HEK293 (cell line): ENCODE measurements at regions not wholly inside any gene's neighbourhood (a gene's known extent, or its start where the extent isn't known, plus 50 kb on each side); places are given as distances from the start of the nearest gene placed in this dataset.

Experiments
- CTCF ChIA-PET: fragments of 350-600 bp; formaldehyde crosslinking; extraction: SDS; loops from one replicate; lab custom pipeline; 2021; ENCODE audit warnings: antibody characterized with exemption; lab: Yijun Ruan, JAX
- POLR2A ChIA-PET: fragments of 300-600 bp; formaldehyde crosslinking; extraction: SDS; loops from one replicate; lab custom pipeline; 2020; ENCODE audit warnings: antibody characterized with exemption, inconsistent platforms; lab: Yijun Ruan, JAX
- H3K27ac ChIP-seq: fragments of 200-500 bp; sonication (Bioruptor generic); 2 replicates; pipeline ENCODE4 v1.5.1; 2014; ENCODE audit warnings: low read depth, low read length, control low read depth, inconsistent platforms; ENCODE audit errors: extremely low read depth
- H3K36me3 ChIP-seq, 2 experiments: fragments of 200-500 bp in 1 of 2; sonication (Bioruptor generic) in 1 of 2; 1 replicate in 1 of 2; 2 replicates in 1 of 2; pipeline ENCODE4 v1.5.1; 2014 to 2017; ENCODE audit warnings: inconsistent platforms in 2 of 2, low read length in 2 of 2; ENCODE audit not compliant: control insufficient read depth in 2 of 2, insufficient read depth in 1 of 2
- H3K4me1 ChIP-seq: fragments of 200-500 bp; sonication (Bioruptor generic); 2 replicates; pipeline ENCODE4 v1.5.1; 2014; ENCODE audit warnings: mild to moderate bottlenecking, low read length, inconsistent platforms; ENCODE audit not compliant: control insufficient read depth, insufficient read depth
- H3K4me3 ChIP-seq: 2 replicates; pipeline ENCODE4 v1.5.1; 2011; ENCODE audit warnings: low read depth, mild to moderate bottlenecking, control low read depth, low read length, moderate library complexity
- H3K9me3 ChIP-seq: fragments of 200-500 bp; sonication (Bioruptor generic); 2 replicates; pipeline ENCODE4 v1.5.1; 2014; ENCODE audit warnings: low read depth, low read length, inconsistent platforms; ENCODE audit not compliant: control insufficient read depth, insufficient read depth
- GLI2 ChIP-seq: fragments of 450-650 bp; formaldehyde crosslinking; IDR thresholded peaks from 2 replicates; pipeline ENCODE4; 2017; ENCODE audit warnings: missing biosample characterization, missing genetic modification characterization, low read depth, borderline replicate concordance
- GLIS1 ChIP-seq: fragments of 450-650 bp; formaldehyde crosslinking; IDR thresholded peaks from 2 replicates; pipeline ENCODE4 v1.5.1; 2016; ENCODE audit warnings: missing biosample characterization, missing genetic modification characterization
- GLIS2 ChIP-seq: fragments of 450-650 bp; formaldehyde crosslinking; IDR thresholded peaks from 2 replicates; pipeline ENCODE4 v1.5.1; 2016; ENCODE audit warnings: missing biosample characterization, missing genetic modification characterization
- INSM2 ChIP-seq: fragments of 450-650 bp; formaldehyde crosslinking; IDR thresholded peaks from 2 replicates; pipeline ENCODE4 v1.5.1; 2016; ENCODE audit warnings: missing biosample characterization, missing genetic modification characterization
- RBAK ChIP-seq: fragments of 450-650 bp; formaldehyde crosslinking; IDR thresholded peaks from 2 replicates; pipeline ENCODE4 v1.5.1; 2016; ENCODE audit warnings: missing biosample characterization, missing genetic modification characterization
- SP2 ChIP-seq: fragments of 450-650 bp; formaldehyde crosslinking; IDR thresholded peaks from 2 replicates; pipeline ENCODE4 v1.5.1; 2016; ENCODE audit warnings: missing biosample characterization, missing genetic modification characterization
- TCF7L2 ChIP-seq: IDR thresholded peaks from 2 replicates; pipeline ENCODE4 v1.6.1; 2011; ENCODE audit warnings: low read depth, mild to moderate bottlenecking, inconsistent platforms, low read length, moderate library complexity, borderline replicate concordance
- WT1 ChIP-seq: fragments of 450-650 bp; formaldehyde crosslinking; IDR thresholded peaks from 2 replicates; pipeline ENCODE4 v1.5.1; 2016; ENCODE audit warnings: missing biosample characterization, missing genetic modification characterization
- ZEB2 ChIP-seq: fragments of 450-650 bp; formaldehyde crosslinking; IDR thresholded peaks from 2 replicates; pipeline ENCODE4 v1.5.1; 2016; ENCODE audit warnings: missing biosample characterization, missing genetic modification characterization
- ZNF10 ChIP-seq: fragments of 450-650 bp; formaldehyde crosslinking; IDR thresholded peaks from 2 replicates; pipeline ENCODE4 v1.5.1; 2017; ENCODE audit warnings: missing biosample characterization, missing genetic modification characterization
- ZNF133 ChIP-seq: fragments of 450-650 bp; formaldehyde crosslinking; IDR thresholded peaks from 2 replicates; pipeline ENCODE4 v1.5.1; 2016; ENCODE audit warnings: missing biosample characterization, missing genetic modification characterization
- ZNF140 ChIP-seq: fragments of 450-650 bp; formaldehyde crosslinking; IDR thresholded peaks from 2 replicates; pipeline ENCODE4 v1.5.1; 2016; ENCODE audit warnings: missing biosample characterization, missing genetic modification characterization
- ZNF146 ChIP-seq: fragments of 450-650 bp; formaldehyde crosslinking; IDR thresholded peaks from 2 replicates; pipeline ENCODE4 v1.5.1; 2016; ENCODE audit warnings: missing biosample characterization, missing genetic modification characterization
- ZNF26 ChIP-seq: fragments of 450-650 bp; formaldehyde crosslinking; IDR thresholded peaks from 2 replicates; pipeline ENCODE4 v1.5.1; 2016; ENCODE audit warnings: missing biosample characterization, missing genetic modification characterization
- ZNF266 ChIP-seq: fragments of 450-650 bp; formaldehyde crosslinking; IDR thresholded peaks from 2 replicates; pipeline ENCODE4 v1.5.1; 2016; ENCODE audit warnings: missing biosample characterization, missing genetic modification characterization, low read depth
- ZNF335 ChIP-seq: fragments of 450-650 bp; formaldehyde crosslinking; conservative IDR thresholded peaks from 2 replicates; pipeline ENCODE4 v1.5.1; 2016; ENCODE audit warnings: missing biosample characterization, missing genetic modification characterization
- ZNF37A ChIP-seq: fragments of 450-650 bp; IDR thresholded peaks from 2 replicates; pipeline ENCODE4 v1.5.1; 2018; ENCODE audit warnings: missing biosample characterization, missing genetic modification characterization
- ZNF510 ChIP-seq: fragments of 450-650 bp; formaldehyde crosslinking; IDR thresholded peaks from 2 replicates; pipeline ENCODE4 v1.5.1; 2018; ENCODE audit warnings: mild to moderate bottlenecking, missing genetic modification characterization, missing biosample characterization; ENCODE audit not compliant: insufficient replicate concordance
- ZNF585B ChIP-seq: fragments of 450-650 bp; formaldehyde crosslinking; IDR thresholded peaks from 2 replicates; pipeline ENCODE4 v1.5.1; 2016; ENCODE audit warnings: missing biosample characterization, missing genetic modification characterization
- ZNF596 ChIP-seq: fragments of 450-650 bp; IDR thresholded peaks from 2 replicates; pipeline ENCODE4 v1.5.0; 2018; ENCODE audit warnings: missing biosample characterization, mild to moderate bottlenecking, missing genetic modification characterization, moderate library complexity
- ZNF624 ChIP-seq: fragments of 450-650 bp; formaldehyde crosslinking; IDR thresholded peaks from 2 replicates; pipeline ENCODE4 v1.5.1; 2017; ENCODE audit warnings: missing biosample characterization, missing genetic modification characterization
- ZNF626 ChIP-seq: fragments of 450-650 bp; sonication (Bioruptor Pico); formaldehyde crosslinking; IDR thresholded peaks from 2 replicates; pipeline ENCODE4 v1.5.1; 2018; ENCODE audit warnings: missing biosample characterization, missing genetic modification characterization, inconsistent platforms
- ZNF768 ChIP-seq: fragments of 450-650 bp; formaldehyde crosslinking; IDR thresholded peaks from 2 replicates; pipeline ENCODE4 v1.5.1; 2018; ENCODE audit warnings: missing biosample characterization, mild to moderate bottlenecking, missing genetic modification characterization
- TF ChIP-seq, protein P1 (sequence below): fragments of 450-650 bp; formaldehyde crosslinking; IDR thresholded peaks from 2 replicates; pipeline ENCODE4 v1.5.1; 2016; ENCODE audit warnings: missing biosample characterization, missing genetic modification characterization
- TF ChIP-seq, protein P2 (sequence below): fragments of 450-650 bp; formaldehyde crosslinking; IDR thresholded peaks from 2 replicates; pipeline ENCODE4 v1.5.1; 2016; ENCODE audit warnings: missing biosample characterization, missing genetic modification characterization, low read depth
- TF ChIP-seq, protein P3 (sequence below): fragments of 450-650 bp; formaldehyde crosslinking; IDR thresholded peaks from 2 replicates; pipeline ENCODE4 v1.5.1; 2017; ENCODE audit warnings: missing biosample characterization, missing genetic modification characterization

DNA sequence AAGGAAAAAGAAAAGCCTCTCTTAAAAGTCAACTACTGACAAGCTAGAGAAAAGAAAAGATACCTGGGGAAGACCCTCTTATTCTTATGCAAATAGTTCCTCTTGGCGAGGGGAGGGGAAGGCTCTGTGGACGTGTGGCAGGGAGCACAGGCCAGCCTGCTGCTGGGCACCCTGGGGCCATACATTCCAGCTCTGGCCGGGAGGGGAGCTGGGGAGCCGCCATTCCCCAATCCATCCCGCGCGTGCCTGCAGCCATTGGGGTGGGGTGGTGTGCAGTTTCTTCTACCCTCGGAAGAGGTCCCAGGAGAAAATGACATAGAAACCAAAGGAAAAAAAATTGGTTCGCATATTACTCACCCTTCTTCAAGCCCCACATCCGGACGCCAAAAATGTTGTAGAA lies 1496.4 kb downstream of the RPA4 start:
- H3K27ac ChIP-seq, result no peak overlapping the region
- ChIA-PET POLR2A (no interaction called here), CTCF (no interaction called here)
- H3K36me3 ChIP-seq, result no peaks in the 10 kb centered on the region
- no peaks in the 10 kb centered on the region for H3K4me1 ChIP-seq
- no peaks in the 10 kb centered on the region for H3K9me3 ChIP-seq
- no peak for TF ChIP-seq GLIS1 (tag by site-specific recombination)
- no peak for TF ChIP-seq SP2 (tag by site-specific recombination)
- no peak for TF ChIP-seq WT1 (tag by site-specific recombination)
- TF ChIP-seq ZEB2 (tag by site-specific recombination), result no peak
- TF ChIP-seq ZNF768 (tag by site-specific recombination), result no peak
- no peak overlapping the region for H3K4me3 ChIP-seq

DNA sequence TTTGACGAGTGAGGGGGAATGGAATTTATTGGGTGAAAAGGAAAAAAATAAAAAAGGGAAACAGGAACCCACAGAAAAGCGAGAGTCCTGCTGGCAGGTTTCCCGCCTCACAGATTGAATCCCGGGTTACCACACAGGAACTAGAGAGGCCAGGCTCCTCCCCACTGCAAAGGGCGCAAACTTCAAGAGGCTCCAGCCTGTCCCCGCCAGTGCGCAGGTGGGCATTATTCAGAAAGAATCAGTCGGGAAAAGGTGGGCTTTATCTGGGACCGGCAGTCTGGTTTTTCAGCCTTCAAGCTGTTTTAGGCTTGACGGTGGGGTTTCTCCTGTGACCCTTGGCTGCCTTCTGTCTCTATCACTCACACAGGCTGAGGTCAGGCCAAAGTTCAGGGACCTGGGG lies 1496.8 kb downstream of the RPA4 start:
- H3K9me3 ChIP-seq, result no peaks in the 10 kb centered on the region
- H3K27ac ChIP-seq, result no peak overlapping the region
- no peaks in the 10 kb centered on the region for H3K4me1 ChIP-seq
- no peaks in the 10 kb centered on the region for H3K36me3 ChIP-seq
- TF ChIP-seq ZNF140 (tag by site-specific recombination) (no peak), ZNF626 (tag by site-specific recombination) (no peak), GLIS2 (no peak), ZNF335 (tag by site-specific recombination) (no peak)
- TF ChIP-seq, all 188 proteins: peak for 0
- ChIA-PET POLR2A (no interaction called here), CTCF (no interaction called here)
- H3K4me3 ChIP-seq, result no peak overlapping the region

DNA sequence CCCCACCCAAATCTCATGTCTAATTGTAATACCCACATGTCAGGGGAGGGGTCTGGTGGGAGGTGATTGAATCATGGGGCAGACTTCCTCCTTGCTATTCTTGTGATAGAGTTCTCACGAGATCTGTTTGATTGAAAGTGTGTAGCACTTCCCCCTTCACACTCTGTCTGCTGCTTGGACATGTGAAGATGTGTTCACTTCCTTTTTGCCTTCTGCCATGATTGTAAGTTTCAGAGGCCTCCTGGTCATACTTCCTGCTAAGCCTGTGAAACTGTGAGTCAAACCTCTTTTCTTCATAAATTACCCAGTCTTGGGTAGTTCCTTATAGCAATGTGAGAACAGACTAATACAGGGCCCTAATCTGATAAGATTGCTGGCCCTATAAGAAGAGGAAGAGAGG lies 1514.8 kb downstream of the RPA4 start:
- H3K36me3 ChIP-seq, result no peaks in the 10 kb centered on the region
- H3K27ac ChIP-seq, result no peak overlapping the region
- no peak for TF ChIP-seq ZNF146
- TF ChIP-seq ZNF37A (tag by site-specific recombination), result no peak
- TF ChIP-seq, protein P1, sequence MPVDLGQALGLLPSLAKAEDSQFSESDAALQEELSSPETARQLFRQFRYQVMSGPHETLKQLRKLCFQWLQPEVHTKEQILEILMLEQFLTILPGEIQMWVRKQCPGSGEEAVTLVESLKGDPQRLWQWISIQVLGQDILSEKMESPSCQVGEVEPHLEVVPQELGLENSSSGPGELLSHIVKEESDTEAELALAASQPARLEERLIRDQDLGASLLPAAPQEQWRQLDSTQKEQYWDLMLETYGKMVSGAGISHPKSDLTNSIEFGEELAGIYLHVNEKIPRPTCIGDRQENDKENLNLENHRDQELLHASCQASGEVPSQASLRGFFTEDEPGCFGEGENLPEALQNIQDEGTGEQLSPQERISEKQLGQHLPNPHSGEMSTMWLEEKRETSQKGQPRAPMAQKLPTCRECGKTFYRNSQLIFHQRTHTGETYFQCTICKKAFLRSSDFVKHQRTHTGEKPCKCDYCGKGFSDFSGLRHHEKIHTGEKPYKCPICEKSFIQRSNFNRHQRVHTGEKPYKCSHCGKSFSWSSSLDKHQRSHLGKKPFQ, result no peak
- TF ChIP-seq ZNF585B (tag by site-specific recombination), result no peak
- no peak for TF ChIP-seq ZNF596 (tag by site-specific recombination)
- no peak for TF ChIP-seq ZNF510 (tag by site-specific recombination)
- TF ChIP-seq, protein P2, sequence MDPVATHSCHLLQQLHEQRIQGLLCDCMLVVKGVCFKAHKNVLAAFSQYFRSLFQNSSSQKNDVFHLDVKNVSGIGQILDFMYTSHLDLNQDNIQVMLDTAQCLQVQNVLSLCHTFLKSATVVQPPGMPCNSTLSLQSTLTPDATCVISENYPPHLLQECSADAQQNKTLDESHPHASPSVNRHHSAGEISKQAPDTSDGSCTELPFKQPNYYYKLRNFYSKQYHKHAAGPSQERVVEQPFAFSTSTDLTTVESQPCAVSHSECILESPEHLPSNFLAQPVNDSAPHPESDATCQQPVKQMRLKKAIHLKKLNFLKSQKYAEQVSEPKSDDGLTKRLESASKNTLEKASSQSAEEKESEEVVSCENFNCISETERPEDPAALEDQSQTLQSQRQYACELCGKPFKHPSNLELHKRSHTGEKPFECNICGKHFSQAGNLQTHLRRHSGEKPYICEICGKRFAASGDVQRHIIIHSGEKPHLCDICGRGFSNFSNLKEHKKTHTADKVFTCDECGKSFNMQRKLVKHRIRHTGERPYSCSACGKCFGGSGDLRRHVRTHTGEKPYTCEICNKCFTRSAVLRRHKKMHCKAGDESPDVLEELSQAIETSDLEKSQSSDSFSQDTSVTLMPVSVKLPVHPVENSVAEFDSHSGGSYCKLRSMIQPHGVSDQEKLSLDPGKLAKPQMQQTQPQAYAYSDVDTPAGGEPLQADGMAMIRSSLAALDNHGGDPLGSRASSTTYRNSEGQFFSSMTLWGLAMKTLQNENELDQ (tag by site-specific recombination), result no peak
- TF ChIP-seq, protein P3, sequence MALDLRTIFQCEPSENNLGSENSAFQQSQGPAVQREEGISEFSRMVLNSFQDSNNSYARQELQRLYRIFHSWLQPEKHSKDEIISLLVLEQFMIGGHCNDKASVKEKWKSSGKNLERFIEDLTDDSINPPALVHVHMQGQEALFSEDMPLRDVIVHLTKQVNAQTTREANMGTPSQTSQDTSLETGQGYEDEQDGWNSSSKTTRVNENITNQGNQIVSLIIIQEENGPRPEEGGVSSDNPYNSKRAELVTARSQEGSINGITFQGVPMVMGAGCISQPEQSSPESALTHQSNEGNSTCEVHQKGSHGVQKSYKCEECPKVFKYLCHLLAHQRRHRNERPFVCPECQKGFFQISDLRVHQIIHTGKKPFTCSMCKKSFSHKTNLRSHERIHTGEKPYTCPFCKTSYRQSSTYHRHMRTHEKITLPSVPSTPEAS, result no peak
- TF ChIP-seq ZNF133 (tag by site-specific recombination), result no peak
- no peak for TF ChIP-seq INSM2 (tag by site-specific recombination)
- no peak for TF ChIP-seq ZNF335 (tag by site-specific recombination)
- TF ChIP-seq ZNF10 (tag by site-specific recombination), result no peak
- no peak for TF ChIP-seq ZNF266
- no peak for TF ChIP-seq GLI2
- TF ChIP-seq ZNF26 (tag by site-specific recombination), result no peak
- TF ChIP-seq ZNF624, result no peak
- no peak for TF ChIP-seq TCF7L2
- no peak for TF ChIP-seq RBAK (tag by site-specific recombination)
- TF ChIP-seq, all 188 proteins: peak for 0
- CTCF ChIA-PET, result interaction anchor here (0.6 kb wide), 2 partner anchors 823 to 873 kb away, joined by 3 to 4 read pairs; no protein-coding TSS in a partner anchor
- H3K9me3 ChIP-seq, result no peaks in the 10 kb centered on the region
- H3K4me1 ChIP-seq, result no peaks in the 10 kb centered on the region
- POLR2A ChIA-PET, result no interaction called here
- no peak overlapping the region for H3K4me3 ChIP-seq
